ENCODE measurements at regions not wholly inside any gene's neighbourhood (a gene's known extent, or its start where the extent isn't known, plus 50 kb on each side); places are given as distances from the start of the nearest gene placed in this dataset.
"Not testable (repeated sequence)": the region's sequence is repeated elsewhere in the genome, so short reads cannot be mapped to it uniquely, and the experiment has no call there.

- no peak for DNase-seq (ENCODE audit: low read depth)
These were observed 123.8 kb upstream of the LIFR start for GRCh38 chr5:38680094-38680825.

GRCh38 chr5:38681029-38681706 is 124.7 kb upstream of the LIFR start:
- DNase-seq (ENCODE audit: low read depth), result no peak

DNA sequence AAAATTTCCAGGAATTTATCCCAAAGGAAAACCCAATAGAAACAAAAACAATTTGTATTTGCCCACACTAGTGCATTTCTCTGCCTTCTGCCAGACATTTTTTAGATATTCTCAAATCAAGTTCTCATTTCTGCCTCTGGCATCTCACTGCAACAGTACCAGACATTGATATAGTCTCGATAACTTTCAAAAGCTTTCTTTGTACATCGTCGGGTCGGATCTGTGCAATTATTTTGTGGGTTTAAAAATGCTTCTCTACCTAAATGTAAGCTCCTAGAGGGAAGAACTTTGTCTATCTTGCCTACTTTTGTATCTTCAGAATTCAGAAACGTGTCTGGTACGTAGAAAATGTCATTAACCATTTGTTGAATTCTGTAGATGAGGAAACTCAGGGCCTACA is 125.5 kb upstream of the LIFR start:
- no peak for DNase-seq (ENCODE audit: low read depth)

GRCh38 chr5:38686658-38687057 is 130.2 kb upstream of the LIFR start:
- no peak for DNase-seq (ENCODE audit: low read depth)

DNA sequence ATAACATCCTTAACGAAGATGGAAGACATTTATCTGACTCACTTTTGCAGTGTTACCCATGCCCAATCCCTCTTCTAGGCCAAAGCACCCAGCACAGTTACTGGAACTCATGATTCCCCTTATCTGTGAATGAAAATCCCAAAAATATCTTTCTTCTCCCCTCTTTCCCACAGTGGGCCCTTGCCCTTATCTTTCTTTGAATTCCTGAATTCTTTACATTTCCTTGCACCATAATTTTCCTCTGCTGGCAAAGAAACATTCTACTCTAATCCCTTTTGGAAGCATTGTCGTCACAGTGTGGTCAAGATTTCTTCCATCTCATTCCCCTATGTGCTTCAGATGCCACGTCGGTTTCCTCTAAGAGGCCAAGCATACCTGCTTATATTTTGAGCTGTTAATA is 135.9 kb upstream of the LIFR start:
- DNase-seq (ENCODE audit: low read depth), result peak; percentile 32

- no peak for DNase-seq (ENCODE audit: low read depth)
These were observed 136.5 kb upstream of the LIFR start for GRCh38 chr5:38692781-38693527.

DNA sequence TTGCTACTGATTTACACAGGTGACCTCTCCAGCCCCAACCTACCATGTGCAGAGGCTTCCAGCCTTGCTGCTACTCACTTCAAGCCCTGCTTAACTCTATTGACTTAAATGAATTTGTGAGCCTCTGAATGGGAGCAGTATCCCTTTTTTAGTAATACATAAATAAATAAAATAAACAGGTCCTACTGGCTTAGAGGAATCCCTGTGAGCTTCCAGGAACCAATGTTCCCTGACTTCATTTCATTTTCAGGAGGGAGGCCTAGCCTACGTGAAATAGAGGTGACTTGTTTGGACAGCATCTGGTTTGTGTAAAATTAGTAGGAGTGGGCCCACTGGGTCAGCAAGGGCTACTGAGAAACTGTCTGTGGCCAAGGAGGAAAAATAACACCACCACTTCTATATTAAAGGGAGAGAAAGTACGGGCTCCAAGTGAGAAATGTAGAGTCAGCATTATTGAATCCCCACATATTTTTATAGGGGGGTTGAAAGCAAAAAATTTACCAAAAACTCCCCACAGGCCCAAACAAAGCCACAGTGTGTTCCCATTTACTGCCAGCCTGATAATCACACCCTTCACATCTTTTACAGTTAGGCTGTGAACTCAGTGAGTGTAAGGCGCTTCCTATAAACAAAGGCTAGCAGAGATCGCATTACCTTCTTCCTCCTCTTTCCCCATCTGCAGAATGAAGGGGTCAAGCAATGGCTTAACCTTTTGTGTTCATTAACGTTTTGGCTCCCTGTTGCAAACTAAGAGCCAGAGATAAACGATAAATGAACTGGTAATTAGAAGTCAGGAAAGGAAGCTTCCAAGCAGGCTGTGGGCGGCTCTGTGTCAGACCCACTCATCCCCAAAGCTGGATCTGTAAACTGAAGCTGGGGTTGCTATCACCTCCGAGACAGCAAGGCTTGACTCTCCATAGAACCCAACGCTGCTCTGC is 138.8 kb upstream of the LIFR start:
- DNase-seq (ENCODE audit: low read depth), result peak; percentile 84

GRCh38 chr5:38697013-38697412 is 140.6 kb upstream of the LIFR start:
- peak; percentile 34 for DNase-seq (ENCODE audit: low read depth)

- DNase-seq (ENCODE audit: low read depth), result not testable (repeated sequence)
These were observed 140.3 kb upstream of the OSMR start for GRCh38 chr5:38705529-38705928.

GRCh38 chr5:38706376-38706775 is 139.4 kb upstream of the OSMR start:
- no peak for DNase-seq (ENCODE audit: low read depth)

DNA sequence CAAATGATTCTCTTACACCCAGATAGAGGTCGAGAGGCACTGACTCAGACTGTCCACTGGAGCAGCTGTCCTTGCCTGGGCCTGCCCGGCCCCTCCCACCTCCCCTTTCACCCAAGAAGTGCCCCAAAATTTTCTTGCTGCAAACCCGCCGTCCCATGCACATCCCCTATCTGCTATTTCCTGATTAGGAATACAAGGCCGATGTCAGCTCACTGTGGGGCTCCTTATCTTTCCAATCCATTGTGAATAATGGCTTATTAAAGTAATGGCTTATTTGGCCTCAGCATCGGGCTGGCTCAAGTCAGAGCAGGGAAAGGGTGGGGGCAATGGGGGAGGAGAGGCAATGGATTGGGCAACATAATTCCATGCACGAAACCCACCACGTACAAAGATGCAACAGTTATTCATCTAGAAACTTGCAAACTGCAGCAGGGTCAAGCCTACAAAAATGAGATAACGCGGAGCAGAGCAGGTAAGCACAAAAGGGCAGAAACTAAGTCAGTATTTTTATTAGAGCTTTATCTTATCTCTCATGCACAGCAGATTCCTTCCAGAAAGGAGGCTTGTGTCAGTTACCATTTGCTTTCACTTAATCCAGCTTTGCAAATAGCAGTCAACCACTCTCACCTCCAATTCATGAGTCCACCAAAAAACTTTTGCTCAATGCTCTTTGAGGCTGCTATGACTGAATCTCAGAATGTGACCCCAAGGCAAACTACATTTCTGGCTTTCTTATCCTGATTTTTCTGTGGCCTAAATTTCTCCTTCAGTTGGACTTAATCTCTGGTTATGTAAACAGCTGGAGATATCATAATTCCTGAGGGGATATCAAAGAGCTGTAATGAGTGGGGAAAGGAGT is 138.2 kb upstream of the OSMR start:
- DNase-seq (ENCODE audit: low read depth), result no peak

- no peak for DNase-seq (ENCODE audit: low read depth)
These were observed 136.0 kb upstream of the OSMR start for GRCh38 chr5:38709678-38710306.

GRCh38 chr5:38710627-38711026 is 135.2 kb upstream of the OSMR start:
- no peak for DNase-seq (ENCODE audit: low read depth)

DNA sequence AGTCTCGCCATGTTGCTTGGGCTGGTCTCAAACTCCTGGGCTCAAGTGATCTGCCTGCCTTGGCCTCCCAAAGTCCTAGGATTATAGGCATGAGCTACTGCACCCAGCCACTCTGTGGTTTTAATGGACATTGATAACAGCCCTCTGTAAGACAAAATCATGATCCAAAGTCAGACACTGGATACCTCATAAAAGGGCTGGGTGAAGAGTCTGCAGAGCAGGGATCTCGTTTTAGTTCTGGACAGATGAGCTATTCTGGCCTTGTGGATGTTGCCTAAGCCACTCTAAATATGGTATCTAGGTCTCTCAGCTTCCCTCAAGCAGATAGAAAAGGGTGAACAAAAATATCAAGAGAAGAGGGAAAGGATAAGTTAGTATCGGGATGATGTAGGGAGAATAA is 133.4 kb upstream of the OSMR start:
- no peak for DNase-seq (ENCODE audit: low read depth)

GRCh38 chr5:38714240-38714639 is 131.6 kb upstream of the OSMR start:
- no peak for DNase-seq (ENCODE audit: low read depth)

GRCh38 chr5:38714703-38715355 is 131.0 kb upstream of the OSMR start:
- DNase-seq (ENCODE audit: low read depth), result no peak

GRCh38 chr5:38715696-38716095 is 130.1 kb upstream of the OSMR start:
- DNase-seq (ENCODE audit: low read depth), result no peak

DNA sequence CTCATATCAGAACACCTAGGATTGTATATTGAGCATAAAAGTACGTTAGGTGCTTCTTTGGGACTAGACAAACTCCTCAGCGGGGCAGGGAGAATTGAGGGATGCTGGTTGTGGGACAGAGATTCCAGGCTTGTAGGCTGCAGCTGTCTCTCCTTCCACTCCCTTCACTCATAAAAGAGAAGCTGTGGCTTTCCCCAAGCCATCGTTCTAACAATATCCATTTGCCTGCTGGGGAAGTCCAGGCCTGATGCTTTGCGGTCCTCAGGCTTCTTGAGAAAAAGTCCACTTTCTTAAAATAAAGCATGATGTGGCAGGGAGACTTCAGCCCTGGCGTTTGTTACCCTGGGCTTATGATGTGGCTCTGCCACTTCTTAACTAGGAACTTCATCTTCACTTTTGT is 129.3 kb upstream of the OSMR start:
- no peak for DNase-seq (ENCODE audit: low read depth)

GRCh38 chr5:38718771-38719391 is 126.9 kb upstream of the OSMR start:
- no peak for DNase-seq (ENCODE audit: low read depth)

DNA sequence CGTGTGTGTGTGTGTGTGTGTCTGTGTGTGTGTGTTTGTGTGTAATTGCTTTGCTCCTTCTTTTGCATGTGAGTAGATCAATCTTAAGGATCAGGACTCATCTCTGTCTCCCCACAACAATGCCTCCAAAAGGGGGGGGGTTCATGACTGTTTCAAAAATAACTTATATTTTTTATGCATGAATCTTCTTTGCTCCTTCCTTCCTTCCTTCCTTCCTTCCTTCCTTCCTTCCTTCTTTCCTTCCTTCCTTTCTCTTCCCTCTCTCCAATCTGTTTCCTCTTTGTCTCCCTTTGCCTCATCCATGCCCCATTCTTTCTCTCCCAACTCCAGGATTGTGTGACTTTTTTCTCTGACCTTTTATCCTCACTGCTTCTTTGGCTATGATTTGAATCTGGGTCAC is 126.4 kb upstream of the OSMR start:
- no peak for DNase-seq (ENCODE audit: low read depth)
